ENCODE measurements at regions not wholly inside any gene's neighbourhood (a gene's known extent, or its start where the extent isn't known, plus 50 kb on each side); places are given as distances from the start of the nearest gene placed in this dataset.

- TF ChIP-seq, protein P1, sequence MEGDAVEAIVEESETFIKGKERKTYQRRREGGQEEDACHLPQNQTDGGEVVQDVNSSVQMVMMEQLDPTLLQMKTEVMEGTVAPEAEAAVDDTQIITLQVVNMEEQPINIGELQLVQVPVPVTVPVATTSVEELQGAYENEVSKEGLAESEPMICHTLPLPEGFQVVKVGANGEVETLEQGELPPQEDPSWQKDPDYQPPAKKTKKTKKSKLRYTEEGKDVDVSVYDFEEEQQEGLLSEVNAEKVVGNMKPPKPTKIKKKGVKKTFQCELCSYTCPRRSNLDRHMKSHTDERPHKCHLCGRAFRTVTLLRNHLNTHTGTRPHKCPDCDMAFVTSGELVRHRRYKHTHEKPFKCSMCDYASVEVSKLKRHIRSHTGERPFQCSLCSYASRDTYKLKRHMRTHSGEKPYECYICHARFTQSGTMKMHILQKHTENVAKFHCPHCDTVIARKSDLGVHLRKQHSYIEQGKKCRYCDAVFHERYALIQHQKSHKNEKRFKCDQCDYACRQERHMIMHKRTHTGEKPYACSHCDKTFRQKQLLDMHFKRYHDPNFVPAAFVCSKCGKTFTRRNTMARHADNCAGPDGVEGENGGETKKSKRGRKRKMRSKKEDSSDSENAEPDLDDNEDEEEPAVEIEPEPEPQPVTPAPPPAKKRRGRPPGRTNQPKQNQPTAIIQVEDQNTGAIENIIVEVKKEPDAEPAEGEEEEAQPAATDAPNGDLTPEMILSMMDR (IDR thresholded peaks at IDR 0.05; ENCODE audit: low read length, missing control alignments) = no peak
- DNase-seq (ENCODE audit: low read depth) = peak; percentile 70
- no peak overlapping the region for H3K4me3 ChIP-seq (replicated peaks; ENCODE audit: low read depth, low read length)
Measured at GRCh38 chr6:119484598-119484997, 135.0 kb upstream of the MAN1A1 start.

DNA sequence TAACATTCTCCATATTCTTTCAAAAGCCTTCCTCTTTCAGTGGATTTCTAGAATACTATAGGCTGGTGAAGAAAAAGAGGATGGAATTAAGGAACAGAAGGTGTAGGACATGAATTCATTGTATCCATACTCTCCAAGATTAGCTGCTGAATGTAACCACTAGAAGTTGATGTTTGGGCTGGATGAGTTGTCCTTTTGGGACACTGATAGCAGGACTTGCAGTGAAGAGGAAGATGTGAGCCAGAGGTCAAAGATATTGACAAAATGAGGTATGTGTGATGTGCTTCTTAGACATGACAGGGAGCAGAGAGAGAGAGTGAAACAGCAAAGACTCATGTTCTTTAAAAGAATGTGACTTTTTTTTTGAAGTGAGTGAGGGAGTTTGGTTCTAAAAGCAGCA is 134.3 kb upstream of the MAN1A1 start:
- TF ChIP-seq, protein P1 (IDR thresholded peaks at IDR 0.05; ENCODE audit: low read length, missing control alignments) = no peak
- no peak for DNase-seq (ENCODE audit: low read depth)
- no peak overlapping the region for H3K4me3 ChIP-seq (replicated peaks; ENCODE audit: low read depth, low read length)

GRCh38 chr6:119482850-119483285 is 133.3 kb upstream of the MAN1A1 start:
- TF ChIP-seq, protein P1 (IDR thresholded peaks at IDR 0.05; ENCODE audit: low read length, missing control alignments) = no peak
- no peak overlapping the region for H3K4me3 ChIP-seq (replicated peaks; ENCODE audit: low read depth, low read length)
- no peak for DNase-seq (ENCODE audit: low read depth)

DNA sequence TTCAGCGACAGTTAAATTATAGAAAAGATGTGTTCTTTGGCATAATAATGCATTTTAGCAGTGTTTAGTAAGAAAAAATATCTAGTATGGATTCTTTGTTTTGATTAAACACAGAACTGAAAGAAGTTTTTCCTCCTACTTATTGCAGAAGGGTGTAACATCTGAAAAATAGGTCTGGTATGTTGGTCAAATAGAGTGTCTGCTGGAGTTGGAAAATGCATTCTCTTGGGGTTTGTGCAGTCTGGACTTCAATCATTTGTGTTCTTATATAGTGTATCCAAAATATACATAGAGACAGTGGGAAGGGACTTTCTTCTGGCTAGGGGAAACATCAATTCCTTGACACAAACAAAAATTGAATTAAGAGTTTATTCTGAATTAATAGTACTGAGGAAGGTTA is 132.4 kb upstream of the MAN1A1 start:
- TF ChIP-seq, protein P1 (IDR thresholded peaks at IDR 0.05; ENCODE audit: low read length, missing control alignments) = no peak
- DNase-seq (ENCODE audit: low read depth) = no peak
- no peak overlapping the region for H3K4me3 ChIP-seq (replicated peaks; ENCODE audit: low read depth, low read length)

GRCh38 chr6:119480961-119481497 is 131.5 kb upstream of the MAN1A1 start:
- DNase-seq (ENCODE audit: low read depth) = no peak
- TF ChIP-seq, protein P1 (IDR thresholded peaks at IDR 0.05; ENCODE audit: low read length, missing control alignments) = no peak
- H3K4me3 ChIP-seq (replicated peaks; ENCODE audit: low read depth, low read length) = no peak overlapping the region

- no peak overlapping the region for H3K4me3 ChIP-seq (replicated peaks; ENCODE audit: low read depth, low read length)
- peak; percentile 81 for DNase-seq (ENCODE audit: low read depth)
- TF ChIP-seq, protein P1 (IDR thresholded peaks at IDR 0.05; ENCODE audit: low read length, missing control alignments) = no peak
Measured at GRCh38 chr6:119479860-119480655, 130.5 kb upstream of the MAN1A1 start.

Data from fibroblast of pulmonary artery (primary cell).